H1 (cell line): ENCODE measurements at regions not wholly inside any gene's neighbourhood (a gene's known extent, or its start where the extent isn't known, plus 50 kb on each side); places are given as distances from the start of the nearest gene placed in this dataset.

Experiments
- CTCF ChIA-PET: fragments of 300-600 bp; sonication (Branson Sonifier 250); formaldehyde crosslinking; loops from one replicate; lab custom pipeline; 2021; ENCODE audit not compliant: partially characterized antibody; lab: Charles Lee
- POLR2A ChIA-PET: fragments of 300-600 bp; sonication (Branson Sonifier 250); formaldehyde crosslinking; loops from one replicate; lab custom pipeline; 2021; ENCODE audit warnings: inconsistent platforms; ENCODE audit not compliant: partially characterized antibody; lab: Charles Lee
- DNase-seq, 2 experiments: peaks; one replicate each; pipeline versions ENCODE4 v3.0.0 to v3.0.0-alpha.2; 2010 to 2022; ENCODE audit warnings: low spot score in 2 of 2, low read depth in 1 of 2, mixed read lengths in 1 of 2
- FAIRE-seq: peaks from 2 replicates; lab custom pipeline; 2011; peaks lifted over from hg19 to GRCh38; lab: Jason Lieb, UNC
- H2AFZ ChIP-seq: 2 replicates; pipeline ENCODE4 v1.8.1; 2012; ENCODE audit warnings: low read length, inconsistent platforms
- H2AK5ac ChIP-seq: 2 replicates; pipeline ENCODE4 v1.6.1; 2013; ENCODE audit warnings: low read depth, low read length
- H2BK120ac ChIP-seq: replicated peaks from 2 replicates; pipeline ENCODE3; 2013; ENCODE audit warnings: low read depth, low read length, inconsistent platforms
- H2BK12ac ChIP-seq: 2 replicates; pipeline ENCODE4 v1.6.1; 2013; ENCODE audit warnings: low read depth, low read length
- H2BK15ac ChIP-seq: 2 replicates; pipeline ENCODE4 v1.6.1; 2013; ENCODE audit warnings: low read length
- H2BK20ac ChIP-seq: 2 replicates; pipeline ENCODE4 v1.6.1; 2013; ENCODE audit warnings: low read length
- H2BK5ac ChIP-seq: 2 replicates; pipeline ENCODE4 v1.6.1; 2013; ENCODE audit warnings: low read depth, low read length
- H3K14ac ChIP-seq: 2 replicates; pipeline ENCODE4 v1.6.1; 2013; ENCODE audit warnings: inconsistent platforms; ENCODE audit not compliant: insufficient read length
- H3K18ac ChIP-seq: 2 replicates; pipeline ENCODE4 v1.6.1; 2013; ENCODE audit warnings: low read length; ENCODE audit errors: extremely low read depth
- H3K23ac ChIP-seq: 2 replicates; pipeline ENCODE4 v1.6.1; 2013; ENCODE audit warnings: inconsistent platforms; ENCODE audit not compliant: insufficient read length
- H3K23me2 ChIP-seq: 2 replicates; pipeline ENCODE4 v1.6.1; 2013; ENCODE audit warnings: low read depth, low read length
- H3K27ac ChIP-seq: 2 replicates; pipeline ENCODE4 v1.6.1; 2011; ENCODE audit warnings: low read depth, low read length, inconsistent platforms
- H3K27me3 ChIP-seq, 4 experiments: replicated peaks in 1 of 4; 1 replicate in 1 of 4; 2 replicates in 3 of 4; pipeline versions ENCODE4 v1.6.1 to v1.8.1; 2011 to 2013; ENCODE audit warnings: low read length in 3 of 4, mild to moderate bottlenecking in 3 of 4, inconsistent platforms in 2 of 4, mixed read lengths in 2 of 4, moderate library complexity in 1 of 4; ENCODE audit not compliant: control insufficient read depth in 3 of 4, insufficient read depth in 3 of 4; ENCODE audit errors: extremely low read depth in 1 of 4
- H3K36me3 ChIP-seq, 4 experiments: 2 replicates each; pipeline versions ENCODE4 v1.6.1 to v1.8.1; 2011 to 2013; ENCODE audit warnings: mild to moderate bottlenecking in 4 of 4, low read length in 3 of 4, moderate library complexity in 2 of 4, control low read depth in 1 of 4, inconsistent platforms in 1 of 4; ENCODE audit not compliant: insufficient read depth in 4 of 4, control insufficient read depth in 2 of 4
- H3K4ac ChIP-seq: replicated peaks from 2 replicates; pipeline ENCODE3; 2013; ENCODE audit warnings: low read length, low read depth, mixed read lengths, inconsistent platforms; ENCODE audit not compliant: insufficient read length
- H3K4me1 ChIP-seq, 4 experiments: replicated peaks in 1 of 4; 1 replicate in 1 of 4; 2 replicates in 3 of 4; pipeline versions ENCODE4 v1.6.1 to v1.8.1; 2011 to 2013; ENCODE audit warnings: low read length in 3 of 4, inconsistent platforms in 2 of 4, mixed read lengths in 1 of 4; ENCODE audit not compliant: insufficient read depth in 4 of 4, control insufficient read depth in 3 of 4
- H3K4me2 ChIP-seq, 2 experiments: 2 replicates each; pipeline versions ENCODE4 v1.6.1 to v1.8.1; 2011 to 2013; ENCODE audit warnings: low read depth in 2 of 2, low read length in 2 of 2, control low read depth in 1 of 2, inconsistent platforms in 1 of 2, mild to moderate bottlenecking in 1 of 2; ENCODE audit not compliant: insufficient read depth in 1 of 2
- H3K4me3 ChIP-seq, 4 experiments: fragments of 200-600, 300-600 bp in 1 of 4; sonication (generic), shearing (Covaris generic), sonication (Bioruptor Twin) in 1 of 4; 2 replicates each; pipeline versions ENCODE4 v1.5.1 to v1.8.1; 2011 to 2016; ENCODE audit warnings: low read length in 4 of 4, low read depth in 3 of 4, control low read depth in 2 of 4, inconsistent platforms in 2 of 4, mild to moderate bottlenecking in 2 of 4, mixed read lengths in 1 of 4, moderate library complexity in 1 of 4; ENCODE audit not compliant: insufficient read depth in 2 of 4; ENCODE audit errors: extremely low read depth in 1 of 4
- H3K56ac ChIP-seq: replicated peaks from 2 replicates; pipeline ENCODE3; 2013; ENCODE audit warnings: low read depth, mild to moderate bottlenecking, mixed read lengths, low read length, inconsistent platforms; ENCODE audit not compliant: insufficient read length
- H3K79me1 ChIP-seq: 2 replicates; pipeline ENCODE4 v1.6.1; 2013; ENCODE audit warnings: low read depth, low read length, control low read depth
- H3K79me2 ChIP-seq, 2 experiments: 2 replicates each; pipeline versions ENCODE4 v1.6.1 to v1.8.1; 2012 to 2013; ENCODE audit warnings: low read length in 2 of 2, mild to moderate bottlenecking in 2 of 2, inconsistent platforms in 1 of 2; ENCODE audit not compliant: insufficient read depth in 2 of 2, control insufficient read depth in 1 of 2
- H3K9ac ChIP-seq, 4 experiments: replicated peaks in 1 of 4; 1 replicate in 1 of 4; 2 replicates in 3 of 4; pipeline versions ENCODE4 v1.6.1 to v1.8.1; 2011 to 2013; ENCODE audit warnings: low read depth in 3 of 4, low read length in 3 of 4, control low read depth in 2 of 4, mild to moderate bottlenecking in 2 of 4, moderate library complexity in 2 of 4, inconsistent platforms in 1 of 4; ENCODE audit errors: extremely low read depth in 1 of 4
- H3K9me3 ChIP-seq, 2 experiments: 2 replicates each; pipeline versions ENCODE4 v1.6.1 to v1.8.1; 2012 to 2013; ENCODE audit warnings: mild to moderate bottlenecking in 2 of 2, moderate library complexity in 2 of 2, control low read depth in 1 of 2, inconsistent platforms in 1 of 2, low read depth in 1 of 2, low read length in 1 of 2, mixed read lengths in 1 of 2; ENCODE audit not compliant: insufficient read depth in 2 of 2
- H4K20me1 ChIP-seq, 2 experiments: replicated peaks in 1 of 2; 2 replicates each; pipeline versions ENCODE3 to v1.8.1; 2011 to 2013; ENCODE audit warnings: inconsistent platforms in 2 of 2, low read length in 2 of 2, mild to moderate bottlenecking in 1 of 2; ENCODE audit not compliant: insufficient read depth in 2 of 2, control insufficient read depth in 1 of 2
- H4K5ac ChIP-seq: 2 replicates; pipeline ENCODE4 v1.6.1; 2013; ENCODE audit warnings: low read length, low read depth, mixed read lengths, inconsistent platforms; ENCODE audit not compliant: insufficient read length
- H4K8ac ChIP-seq: 2 replicates; pipeline ENCODE4 v1.8.0; 2013; ENCODE audit warnings: mild to moderate bottlenecking, moderate library complexity, low read length, inconsistent platforms; ENCODE audit not compliant: insufficient read depth; ENCODE audit errors: extremely low read depth
- H4K91ac ChIP-seq: replicated peaks from 2 replicates; pipeline ENCODE3; 2013; ENCODE audit warnings: low read length, mixed read lengths, inconsistent platforms; ENCODE audit not compliant: insufficient read length
- GABPA ChIP-seq: IDR thresholded peaks from 2 replicates; pipeline ENCODE4 v1.6.1; 2011; ENCODE audit warnings: mild to moderate bottlenecking, low read length, moderate library complexity, borderline replicate concordance; ENCODE audit not compliant: insufficient read depth
- TEAD4 ChIP-seq: IDR thresholded peaks from 2 replicates; pipeline ENCODE4 v1.6.1; 2012; ENCODE audit warnings: low read depth, low read length, inconsistent platforms, mixed read lengths
- WGBS, 2 experiments: shearing (Covaris generic) in 1 of 2; methylation state at CpG; one replicate each; pipeline versions ENCODE4 v1.1.6 to v1.1.7; 2013 to 2015; ENCODE audit warnings: low lambda C conversion rate in 2 of 2, mixed read lengths in 2 of 2, inconsistent platforms in 1 of 2, low coverage in 1 of 2, missing lambda C conversion rate in 1 of 2; ENCODE audit not compliant: insufficient replicate concordance in 2 of 2, insufficient coverage in 1 of 2, insufficient read length in 1 of 2; ENCODE audit errors: extremely low coverage in 1 of 2, missing lambda C conversion rate in 1 of 2; 5-methylcytosine and 5-hydroxymethylcytosine counted together

DNA sequence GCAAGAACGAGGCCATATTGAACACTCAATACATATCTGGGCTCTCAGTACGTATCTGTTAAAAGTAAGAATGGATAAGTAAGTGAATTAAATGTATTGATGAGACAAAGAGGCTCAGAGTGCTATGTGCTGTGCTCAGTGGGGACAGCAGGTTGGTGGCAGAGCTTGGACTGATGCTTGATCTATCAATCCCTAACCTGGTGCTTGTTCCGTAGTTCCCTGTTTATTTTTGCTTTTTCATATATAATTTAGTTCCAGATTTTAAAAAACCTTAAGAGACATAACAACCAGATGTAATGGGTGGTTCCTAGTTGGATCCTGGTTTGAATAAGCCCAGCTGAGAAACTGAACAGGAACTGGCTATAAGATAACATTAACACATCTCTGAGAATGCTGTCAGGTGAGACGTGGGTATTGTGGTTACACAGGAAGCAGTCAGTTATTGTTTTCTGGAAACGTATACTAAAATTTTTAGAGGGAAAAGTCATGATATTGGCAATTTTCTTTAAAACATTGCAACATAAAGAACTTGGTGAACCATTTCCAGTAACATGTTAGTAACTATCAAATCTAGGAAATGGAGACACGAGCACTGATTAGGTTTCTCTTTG is 120.5 kb downstream of the FOXB1 start:
- Histone ChIP-seq H3K79me2 (no peaks in the 10 kb centered on the region), H3K27ac (no peak overlapping the region), H2BK5ac (no peak overlapping the region), H3K4ac (no peak overlapping the region), H2BK20ac (no peak overlapping the region; the same call in 1 of the 2 replicates), H3K27me3 (peaks cover 0 to 2% (median 0%) of the 10 kb centered on the region in 4 experiments; a peak in 3 of 7 replicates), H2BK15ac (no peak overlapping the region), H2BK12ac (no peak overlapping the region)
- POLR2A ChIA-PET = no interaction called here
- TF ChIP-seq GABPA (no peak), TEAD4 (no peak)
- TF ChIP-seq, all 59 proteins: peak for 0
- no peak overlapping the region for H4K91ac ChIP-seq
- no peak for FAIRE-seq
- no peak overlapping the region for H3K4me2 ChIP-seq
- no peak for DNase-seq
- H3K18ac ChIP-seq = no peak overlapping the region
- H3K9me3 ChIP-seq = no peaks in the 10 kb centered on the region
- no peak overlapping the region for H3K9ac ChIP-seq
- H3K4me1 ChIP-seq = peaks cover 4 to 28% (median 17%) of the 10 kb centered on the region in 4 experiments
- no peak overlapping the region for H2BK120ac ChIP-seq
- H4K20me1 ChIP-seq = no peaks in the 10 kb centered on the region
- H3K79me1 ChIP-seq = no peaks in the 10 kb centered on the region
- H3K14ac ChIP-seq = no peak overlapping the region
- no peak overlapping the region for H3K56ac ChIP-seq
- H4K8ac ChIP-seq = no peak overlapping the region
- H3K23ac ChIP-seq = no peak overlapping the region
- H2AFZ ChIP-seq = no peak overlapping the region
- CTCF ChIA-PET = interaction anchor here (1.2 to 1.3 kb wide), 3 partner anchors 9 to 58 kb away, joined by 3 to 5 read pairs (median 3); no protein-coding TSS in a partner anchor
- 86% methylated on average over 6 of the region's 6 CpGs; no CpG with 5 or more reads in 1 of the 2 experiments for WGBS, 2 experiments
- H2AK5ac ChIP-seq = no peak overlapping the region
- H3K36me3 ChIP-seq = no peaks in the 10 kb centered on the region
- peaks cover 2% of the 10 kb centered on the region; the same call in 1 of the 2 replicates for H3K23me2 ChIP-seq
- no peak overlapping the region for H3K4me3 ChIP-seq
- H4K5ac ChIP-seq = no peak overlapping the region
